ENCODE measurements at regions not wholly inside any gene's neighbourhood (a gene's known extent, or its start where the extent isn't known, plus 50 kb on each side); places are given as distances from the start of the nearest gene placed in this dataset.

DNA sequence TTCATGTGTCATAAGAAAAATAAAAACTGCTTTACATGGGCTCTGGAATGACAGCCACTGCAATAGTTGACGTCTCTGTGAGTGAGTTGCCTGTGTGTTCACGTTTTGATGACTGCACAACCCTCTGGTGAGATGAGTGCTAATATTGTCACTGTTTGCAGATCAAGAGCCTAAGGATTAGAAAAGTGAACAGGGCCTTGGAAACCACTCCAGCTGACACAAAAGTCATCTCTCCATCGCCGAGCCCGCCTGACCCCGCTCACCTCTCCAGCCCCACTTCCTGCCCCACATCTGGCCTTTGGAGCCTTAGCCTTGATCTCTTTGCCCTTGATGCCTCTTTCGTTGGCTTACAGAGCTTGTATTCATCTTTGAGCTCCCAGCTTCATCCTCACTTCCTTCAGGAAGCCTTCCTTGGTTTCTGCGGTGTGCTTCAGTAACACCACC is 351.7 kb downstream of the TCERG1L start:
- no peak overlapping the region for H3K27ac ChIP-seq
- no peaks in the 10 kb centered on the region for H3K36me3 ChIP-seq
- intact Hi-C loops (cut with DNase I) = no loop called here
- H3K4me3 ChIP-seq = no peak overlapping the region
- H3K9me3 ChIP-seq = no peaks in the 10 kb centered on the region
- WGBS, 2 donors = 67 to 71% methylated on average over 8 of the region's 8 CpGs
- peaks cover 0 to 38% (median 0%) of the 10 kb centered on the region in 4 donors for H3K27me3 ChIP-seq
- DNase-seq = no peak
- no peaks in the 10 kb centered on the region for H3K4me1 ChIP-seq
- no peak for TF ChIP-seq POLR2A (IDR thresholded peaks at IDR 0.05)
- TF ChIP-seq, protein P1, sequence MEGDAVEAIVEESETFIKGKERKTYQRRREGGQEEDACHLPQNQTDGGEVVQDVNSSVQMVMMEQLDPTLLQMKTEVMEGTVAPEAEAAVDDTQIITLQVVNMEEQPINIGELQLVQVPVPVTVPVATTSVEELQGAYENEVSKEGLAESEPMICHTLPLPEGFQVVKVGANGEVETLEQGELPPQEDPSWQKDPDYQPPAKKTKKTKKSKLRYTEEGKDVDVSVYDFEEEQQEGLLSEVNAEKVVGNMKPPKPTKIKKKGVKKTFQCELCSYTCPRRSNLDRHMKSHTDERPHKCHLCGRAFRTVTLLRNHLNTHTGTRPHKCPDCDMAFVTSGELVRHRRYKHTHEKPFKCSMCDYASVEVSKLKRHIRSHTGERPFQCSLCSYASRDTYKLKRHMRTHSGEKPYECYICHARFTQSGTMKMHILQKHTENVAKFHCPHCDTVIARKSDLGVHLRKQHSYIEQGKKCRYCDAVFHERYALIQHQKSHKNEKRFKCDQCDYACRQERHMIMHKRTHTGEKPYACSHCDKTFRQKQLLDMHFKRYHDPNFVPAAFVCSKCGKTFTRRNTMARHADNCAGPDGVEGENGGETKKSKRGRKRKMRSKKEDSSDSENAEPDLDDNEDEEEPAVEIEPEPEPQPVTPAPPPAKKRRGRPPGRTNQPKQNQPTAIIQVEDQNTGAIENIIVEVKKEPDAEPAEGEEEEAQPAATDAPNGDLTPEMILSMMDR (IDR thresholded peaks at IDR 0.05) = no peak

DNA sequence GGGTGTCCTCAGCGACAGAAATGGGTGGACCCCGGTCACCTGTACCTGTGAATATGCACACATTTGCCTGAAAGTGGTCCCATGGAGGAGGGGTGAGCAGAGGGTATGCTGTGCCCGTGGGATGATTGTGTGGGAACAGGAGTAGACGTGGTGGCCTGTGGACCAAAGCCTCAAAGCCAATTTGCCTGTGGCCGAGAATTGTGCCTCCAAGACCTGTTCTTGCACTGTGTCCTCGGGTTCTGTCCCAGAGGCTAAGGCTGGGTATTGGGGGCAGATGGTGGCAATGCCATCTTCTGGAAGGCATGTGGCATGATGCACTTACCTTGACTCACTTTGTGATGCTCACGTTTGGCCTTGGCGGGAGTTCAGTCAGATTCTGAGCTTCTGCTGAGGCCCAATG is 351.0 kb downstream of the TCERG1L start:
- WGBS, 2 donors = 67 to 79% methylated on average over 5 to 6 of the region's 8 CpGs
- H3K27me3 ChIP-seq = peaks cover 0 to 38% (median 0%) of the 10 kb centered on the region in 4 donors
- H3K4me1 ChIP-seq = no peaks in the 10 kb centered on the region
- no peak overlapping the region for H3K27ac ChIP-seq
- H3K36me3 ChIP-seq = no peaks in the 10 kb centered on the region
- no peak for DNase-seq
- intact Hi-C loops (cut with DNase I) = no loop called here
- no peak overlapping the region for H3K4me3 ChIP-seq
- TF ChIP-seq, protein P1 (IDR thresholded peaks at IDR 0.05) = no peak
- no peak for TF ChIP-seq POLR2A (IDR thresholded peaks at IDR 0.05)
- no peaks in the 10 kb centered on the region for H3K9me3 ChIP-seq

DNA sequence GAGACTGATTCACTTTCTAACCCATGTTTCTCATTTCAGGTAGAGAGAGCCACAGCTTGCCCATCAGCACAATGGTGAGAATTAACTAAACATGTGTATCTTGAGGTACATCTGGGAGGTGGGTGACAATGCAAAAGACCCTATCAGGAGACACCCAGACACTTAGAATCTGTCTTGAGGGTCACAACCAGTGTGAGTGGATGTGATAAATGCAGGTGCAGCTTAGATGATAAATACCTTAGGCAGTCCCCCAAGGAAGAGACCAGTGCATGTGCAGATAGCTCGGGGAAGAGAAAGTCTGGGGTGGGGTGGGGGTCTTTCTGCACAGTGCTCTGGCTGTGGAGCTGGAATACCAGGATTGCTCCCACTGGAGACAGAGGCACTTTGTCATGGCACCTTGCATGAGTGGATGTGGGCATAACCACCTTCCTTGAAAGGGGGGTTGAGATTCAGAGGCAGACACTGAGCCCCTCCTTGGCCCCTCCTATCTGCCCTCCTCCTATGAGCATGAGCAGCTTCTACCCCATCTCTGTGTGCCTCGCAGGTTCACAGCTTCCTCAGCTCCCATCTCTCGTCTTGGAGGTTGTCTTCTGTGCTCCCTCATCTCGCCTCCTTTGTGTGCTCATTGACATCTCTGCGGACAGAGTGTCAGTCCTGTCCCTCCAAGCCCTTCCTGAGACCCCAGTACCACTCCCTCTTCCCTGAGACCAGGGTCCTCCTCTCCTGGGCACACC is 349.8 kb downstream of the TCERG1L start:
- Histone ChIP-seq H3K9me3 (no peaks in the 10 kb centered on the region), H3K4me1 (no peaks in the 10 kb centered on the region), H3K27ac (no peak overlapping the region), H3K4me3 (no peak overlapping the region), H3K27me3 (peaks cover 0 to 38% (median 0%) of the 10 kb centered on the region in 4 donors), H3K36me3 (no peaks in the 10 kb centered on the region)
- TF ChIP-seq, protein P1 (IDR thresholded peaks at IDR 0.05) = no peak
- no peak for TF ChIP-seq POLR2A (IDR thresholded peaks at IDR 0.05)
- WGBS, 2 donors = 82 to 83% methylated on average over 5 of the region's 5 CpGs
- DNase-seq = no peak
- intact Hi-C loops (cut with DNase I) = no loop called here

DNA sequence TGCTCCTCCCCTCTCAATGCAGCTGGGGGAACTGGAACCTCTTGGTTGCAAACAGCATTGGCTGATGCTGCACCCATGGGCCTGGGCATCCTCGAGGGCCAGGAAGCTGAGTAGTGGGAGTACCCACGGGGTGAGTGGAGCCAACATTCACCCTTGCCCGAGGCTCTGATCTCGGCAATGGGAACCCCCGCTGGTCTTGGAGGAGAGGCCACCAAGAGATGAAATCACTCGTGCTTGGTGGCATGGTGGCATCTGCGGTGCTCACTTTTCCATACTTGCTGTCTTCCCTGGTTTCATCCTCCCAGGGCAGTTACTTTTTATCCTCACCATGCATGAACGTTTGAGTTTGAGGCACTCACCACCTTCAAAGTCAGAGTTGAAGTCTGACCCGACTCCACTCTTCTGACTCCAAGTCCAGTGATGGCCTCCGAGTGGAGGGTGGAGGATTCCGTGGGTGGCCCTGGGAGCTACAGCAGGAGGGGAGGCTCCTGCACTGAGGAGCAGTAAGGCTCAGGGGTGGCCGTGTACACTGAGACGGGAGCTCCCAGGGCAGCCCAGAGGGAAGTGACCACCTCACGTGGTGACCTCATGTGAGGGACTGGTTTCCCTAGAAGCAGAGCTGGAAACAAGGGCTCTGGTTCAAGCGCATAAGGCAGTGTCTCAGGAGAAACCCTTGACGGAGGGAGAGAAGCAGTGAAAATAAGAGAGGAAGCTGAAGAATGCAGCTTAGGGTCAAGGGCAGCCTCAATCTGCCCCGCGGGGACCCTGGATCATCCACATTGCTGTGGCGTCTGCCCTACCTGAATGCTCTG is 349.1 kb downstream of the TCERG1L start:
- no peak for DNase-seq
- Histone ChIP-seq H3K4me1 (no peaks in the 10 kb centered on the region), H3K27ac (no peak overlapping the region), H3K9me3 (no peaks in the 10 kb centered on the region), H3K27me3 (peaks cover 0 to 38% (median 0%) of the 10 kb centered on the region in 4 donors), H3K36me3 (no peaks in the 10 kb centered on the region), H3K4me3 (no peak overlapping the region)
- intact Hi-C loops (cut with DNase I) = no loop called here
- TF ChIP-seq, protein P1 (IDR thresholded peaks at IDR 0.05) = no peak
- no peak for TF ChIP-seq POLR2A (IDR thresholded peaks at IDR 0.05)
- 62 to 79% methylated on average over 7 to 13 of the region's 19 CpGs for WGBS, 2 donors

DNA sequence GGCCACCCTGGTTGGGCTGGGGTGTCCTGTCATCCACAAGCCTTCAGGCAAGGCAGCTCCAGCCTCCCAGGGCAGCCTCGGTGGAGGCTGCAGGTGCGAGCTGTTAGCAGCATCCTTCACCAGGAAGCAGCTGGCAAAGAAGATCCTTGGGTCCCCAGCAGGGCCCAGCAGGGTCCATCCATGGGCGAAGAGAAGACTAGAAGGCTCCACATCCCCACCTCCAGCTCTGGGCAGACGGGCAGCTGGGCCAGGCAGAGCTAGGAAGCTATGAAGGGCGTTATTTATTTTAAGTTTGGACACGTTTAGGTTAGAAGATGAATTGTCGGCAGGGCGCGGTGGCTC is 348.5 kb downstream of the TCERG1L start:
- Histone ChIP-seq H3K27me3 (peaks cover 0 to 38% (median 0%) of the 10 kb centered on the region in 4 donors), H3K9me3 (no peaks in the 10 kb centered on the region), H3K4me1 (peaks cover 0 to 3% (median 0%) of the 10 kb centered on the region in 3 donors), H3K36me3 (no peaks in the 10 kb centered on the region), H3K27ac (no peak overlapping the region), H3K4me3 (no peak overlapping the region)
- intact Hi-C loops (cut with DNase I) = no loop called here
- TF ChIP-seq, protein P1 (IDR thresholded peaks at IDR 0.05) = no peak
- no peak for TF ChIP-seq POLR2A (IDR thresholded peaks at IDR 0.05)
- WGBS, 2 donors = 70 to 71% methylated on average over 5 to 6 of the region's 9 CpGs
- no peak for DNase-seq
